K562 (cell line): ENCODE measurements at regions not wholly inside any gene's neighbourhood (a gene's known extent, or its start where the extent isn't known, plus 50 kb on each side); places are given as distances from the start of the nearest gene placed in this dataset.

Source experiments
- ATAC-seq: fragments of 200-7000 bp; cut with Tn5 transposase; 3 replicates; pipeline ENCODE4 v1.9.1; 2020; ENCODE audit warnings: moderate library complexity
- BruUV-seq: library from RNA; stranded (reverse); fragments of 400-500 nt; replicated peaks from 2 replicates; lab custom pipeline; 2021; lab: Mats Ljungman, UMichigan
- CTCF ChIA-PET: fragments of 300-600 bp; formaldehyde crosslinking; extraction: SDS; loops from one replicate; lab custom pipeline; 2021; ENCODE audit warnings: low intra/inter-chr PET ratio; lab: Yijun Ruan, JAX
- POLR2A ChIA-PET: fragments of 300-600, 350-650 bp; sonication (Branson Sonifier 250); formaldehyde crosslinking; extraction: SDS; loops from one replicate; lab custom pipeline; 2021; ENCODE audit warnings: antibody characterized with exemption, inconsistent platforms; lab: Yijun Ruan, JAX
- DNase-seq, 4 experiments: peaks; one replicate each; pipeline versions ENCODE4 v3.0.0 to v3.0.0-alpha.2; 2011 to 2018; ENCODE audit warnings: low spot score in 3 of 4, mixed read lengths in 3 of 4; ENCODE audit errors: extremely low read depth in 1 of 4
- FAIRE-seq: peaks from 2 replicates; lab custom pipeline; 2011; peaks lifted over from hg19 to GRCh38; lab: Jason Lieb, UNC
- H2AFZ ChIP-seq: 2 replicates; pipeline ENCODE4 v1.6.0; 2011; ENCODE audit warnings: low read depth, low read length, control low read depth, inconsistent platforms
- H3K27ac ChIP-seq: fragments of 200-600 bp; 3 replicates; pipeline ENCODE4 v1.8.0; 2011; ENCODE audit warnings: low read depth, mild to moderate bottlenecking, control low read depth, inconsistent platforms, low read length, moderate library complexity, mixed read lengths; ENCODE audit errors: extremely low read depth
- H3K27me3 ChIP-seq, 2 experiments: fragments of 300-600 bp in 1 of 2; 2 replicates in 1 of 2; 3 replicates in 1 of 2; pipeline versions ENCODE4 v1.6.0 to v1.8.0; 2011; ENCODE audit warnings: inconsistent platforms in 2 of 2, low read length in 2 of 2, mild to moderate bottlenecking in 1 of 2, mixed read lengths in 1 of 2, moderate library complexity in 1 of 2; ENCODE audit not compliant: control insufficient read depth in 2 of 2, insufficient read depth in 2 of 2
- H3K36me3 ChIP-seq: fragments of 300-600 bp; 3 replicates; pipeline ENCODE4 v1.8.0; 2011; ENCODE audit warnings: mild to moderate bottlenecking, low read length, inconsistent platforms; ENCODE audit not compliant: control insufficient read depth, insufficient read depth
- H3K4me1 ChIP-seq, 2 experiments: fragments of 200-600 bp in 1 of 2; replicated peaks in 1 of 2; 2 replicates in 1 of 2; 3 replicates in 1 of 2; pipeline versions ENCODE4 v1.5.1 to v1.8.0; 2011; ENCODE audit warnings: inconsistent platforms in 2 of 2, low read length in 2 of 2, mild to moderate bottlenecking in 1 of 2, mixed read lengths in 1 of 2, moderate library complexity in 1 of 2; ENCODE audit not compliant: control insufficient read depth in 2 of 2, insufficient read depth in 2 of 2
- H3K4me2 ChIP-seq: 2 replicates; pipeline ENCODE4 v1.6.1; 2011; ENCODE audit warnings: low read length, control low read depth, inconsistent platforms, mixed read lengths; ENCODE audit not compliant: insufficient read depth
- H3K4me3 ChIP-seq: fragments of 200-600 bp; sonication (generic), shearing (Covaris generic); 2 replicates; pipeline ENCODE4 v1.5.1; 2016; ENCODE audit warnings: control low read depth, inconsistent platforms
- H3K79me2 ChIP-seq: fragments of 200-600 bp; 3 replicates; pipeline ENCODE4 v1.8.0; 2011; ENCODE audit warnings: low read length, inconsistent platforms; ENCODE audit not compliant: control insufficient read depth, insufficient read depth
- H3K9ac ChIP-seq, 2 experiments: 2 replicates each; pipeline versions ENCODE4 v1.6.0 to v1.6.1; 2011; ENCODE audit warnings: low read depth in 2 of 2, low read length in 2 of 2, control low read depth in 1 of 2, inconsistent platforms in 1 of 2, mild to moderate bottlenecking in 1 of 2, mixed read lengths in 1 of 2; ENCODE audit not compliant: insufficient read depth in 1 of 2
- H3K9me1 ChIP-seq: one replicate; pipeline ENCODE4 v1.6.0; 2011; ENCODE audit warnings: inconsistent platforms, mild to moderate bottlenecking, low read length, moderate library complexity; ENCODE audit not compliant: control insufficient read depth, insufficient read depth
- H3K9me3 ChIP-seq: replicated peaks from 2 replicates; pipeline ENCODE4 v1.5.1; 2011; ENCODE audit warnings: low read depth, low read length, inconsistent platforms; ENCODE audit not compliant: control insufficient read depth, insufficient read depth
- H4K20me1 ChIP-seq: replicated peaks from 2 replicates; pipeline ENCODE4 v1.6.1; 2011; ENCODE audit warnings: low read length, inconsistent platforms, mixed read lengths; ENCODE audit not compliant: control insufficient read depth, insufficient read depth
- CEBPB ChIP-seq: fragments of 450-650 bp; IDR thresholded peaks from 2 replicates; pipeline ENCODE4 v1.6.1; 2016; ENCODE audit warnings: missing genetic modification characterization, missing compliant biosample characterization
- ILF3 ChIP-seq: fragments of 450-650 bp; IDR thresholded peaks from 2 replicates; pipeline ENCODE4 v1.6.1; 2018; ENCODE audit warnings: antibody characterized with exemption, mild to moderate bottlenecking, moderate library complexity, borderline replicate concordance
- SFPQ ChIP-seq: fragments of 200-400 bp; formaldehyde crosslinking; IDR thresholded peaks from 2 replicates; pipeline ENCODE4 v1.6.1; 2017; ENCODE audit warnings: mild to moderate bottlenecking, low read depth, low read length, moderate library complexity
- ZNF124 ChIP-seq: sonication (generic); formaldehyde crosslinking; IDR thresholded peaks from 2 replicates; pipeline ENCODE4 v1.8.1; 2022; ENCODE audit warnings: missing genetic modification reagents
- ZNF174 ChIP-seq: fragments of 250-450 bp; sonication (Bioruptor Pico); IDR thresholded peaks from 2 replicates; pipeline ENCODE4 v1.4.0; 2020; ENCODE audit warnings: mild to moderate bottlenecking
- ZNF707 ChIP-seq: fragments of 250-450 bp; sonication (Bioruptor Pico); conservative IDR thresholded peaks from 2 replicates; pipeline ENCODE4 v1.8.0; 2022; ENCODE audit warnings: inconsistent platforms, mild to moderate bottlenecking, moderate library complexity
- WGBS: fragments of 100-300 bp; shearing (Covaris generic); methylation state at CpG from one replicate; pipeline ENCODE4 v1.1.6; 2016; ENCODE audit warnings: low coverage, mixed read lengths; ENCODE audit not compliant: insufficient coverage; ENCODE audit errors: missing lambda C conversion rate; 5-methylcytosine and 5-hydroxymethylcytosine counted together
- in situ Hi-C: fragments of 300-500 bp; cut with MboI; formaldehyde crosslinking; loops from 4 replicates; pipeline ENCODE4 v1.15.0; 2018; ENCODE audit warnings: inconsistent platforms, mixed read lengths
- intact Hi-C: fragments of 100-400 bp; cut with micrococcal nuclease; formaldehyde crosslinking; loops from 2 replicates; pipeline ENCODE4 v1.14.2; 2022
- TF ChIP-seq, protein P1 (sequence below): sonication (generic); formaldehyde crosslinking; IDR thresholded peaks from 2 replicates; pipeline ENCODE4 v1.9.0; 2022; ENCODE audit warnings: mild to moderate bottlenecking, missing genetic modification reagents
- TF ChIP-seq, protein P2 (sequence below), 2 experiments: fragments of 450-650 bp; IDR thresholded peaks; 2 replicates each; pipeline ENCODE4 v1.6.1; 2016; ENCODE audit warnings: mild to moderate bottlenecking in 2 of 2, borderline replicate concordance in 1 of 2, low read depth in 1 of 2, moderate library complexity in 1 of 2
- TF ChIP-seq, protein P3 (sequence below): fragments of 450-650 bp; IDR thresholded peaks from 2 replicates; pipeline ENCODE4 v1.6.1; 2016; ENCODE audit warnings: borderline replicate concordance

GRCh38 chr4:164293203-164293602 is 460.7 kb upstream of the SMIM31 start:
- ChIA-PET CTCF (no interaction called here), POLR2A (no interaction called here)
- Histone ChIP-seq H3K9me1 (no peaks in the 10 kb centered on the region), H3K79me2 (no peaks in the 10 kb centered on the region), H2AFZ (no peak overlapping the region), H3K27me3 (no peaks in the 10 kb centered on the region), H3K4me1 (no peaks in the 10 kb centered on the region), H3K9me3 (no peaks in the 10 kb centered on the region; the same call in 1 of the 2 replicates), H4K20me1 (no peaks in the 10 kb centered on the region), H3K9ac (no peak overlapping the region), H3K27ac (no peak overlapping the region), H3K36me3 (no peaks in the 10 kb centered on the region), H3K4me3 (no peak overlapping the region), H3K4me2 (no peak overlapping the region)
- DNase-seq (no peak), ATAC-seq (no peak), FAIRE-seq (no peak)
- 1% methylated on average over 4 of the region's 4 CpGs for WGBS
- no TSS peak for BruUV-seq
- intact Hi-C loops: no loop called here
- in situ Hi-C loops: no loop called here
- TF ChIP-seq, protein P1, sequence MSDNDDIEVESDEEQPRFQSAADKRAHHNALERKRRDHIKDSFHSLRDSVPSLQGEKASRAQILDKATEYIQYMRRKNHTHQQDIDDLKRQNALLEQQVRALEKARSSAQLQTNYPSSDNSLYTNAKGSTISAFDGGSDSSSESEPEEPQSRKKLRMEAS: no peak
- no peak for TF ChIP-seq CEBPB
- TF ChIP-seq ILF3: no peak
- no peak for TF ChIP-seq SFPQ
- TF ChIP-seq, protein P2, sequence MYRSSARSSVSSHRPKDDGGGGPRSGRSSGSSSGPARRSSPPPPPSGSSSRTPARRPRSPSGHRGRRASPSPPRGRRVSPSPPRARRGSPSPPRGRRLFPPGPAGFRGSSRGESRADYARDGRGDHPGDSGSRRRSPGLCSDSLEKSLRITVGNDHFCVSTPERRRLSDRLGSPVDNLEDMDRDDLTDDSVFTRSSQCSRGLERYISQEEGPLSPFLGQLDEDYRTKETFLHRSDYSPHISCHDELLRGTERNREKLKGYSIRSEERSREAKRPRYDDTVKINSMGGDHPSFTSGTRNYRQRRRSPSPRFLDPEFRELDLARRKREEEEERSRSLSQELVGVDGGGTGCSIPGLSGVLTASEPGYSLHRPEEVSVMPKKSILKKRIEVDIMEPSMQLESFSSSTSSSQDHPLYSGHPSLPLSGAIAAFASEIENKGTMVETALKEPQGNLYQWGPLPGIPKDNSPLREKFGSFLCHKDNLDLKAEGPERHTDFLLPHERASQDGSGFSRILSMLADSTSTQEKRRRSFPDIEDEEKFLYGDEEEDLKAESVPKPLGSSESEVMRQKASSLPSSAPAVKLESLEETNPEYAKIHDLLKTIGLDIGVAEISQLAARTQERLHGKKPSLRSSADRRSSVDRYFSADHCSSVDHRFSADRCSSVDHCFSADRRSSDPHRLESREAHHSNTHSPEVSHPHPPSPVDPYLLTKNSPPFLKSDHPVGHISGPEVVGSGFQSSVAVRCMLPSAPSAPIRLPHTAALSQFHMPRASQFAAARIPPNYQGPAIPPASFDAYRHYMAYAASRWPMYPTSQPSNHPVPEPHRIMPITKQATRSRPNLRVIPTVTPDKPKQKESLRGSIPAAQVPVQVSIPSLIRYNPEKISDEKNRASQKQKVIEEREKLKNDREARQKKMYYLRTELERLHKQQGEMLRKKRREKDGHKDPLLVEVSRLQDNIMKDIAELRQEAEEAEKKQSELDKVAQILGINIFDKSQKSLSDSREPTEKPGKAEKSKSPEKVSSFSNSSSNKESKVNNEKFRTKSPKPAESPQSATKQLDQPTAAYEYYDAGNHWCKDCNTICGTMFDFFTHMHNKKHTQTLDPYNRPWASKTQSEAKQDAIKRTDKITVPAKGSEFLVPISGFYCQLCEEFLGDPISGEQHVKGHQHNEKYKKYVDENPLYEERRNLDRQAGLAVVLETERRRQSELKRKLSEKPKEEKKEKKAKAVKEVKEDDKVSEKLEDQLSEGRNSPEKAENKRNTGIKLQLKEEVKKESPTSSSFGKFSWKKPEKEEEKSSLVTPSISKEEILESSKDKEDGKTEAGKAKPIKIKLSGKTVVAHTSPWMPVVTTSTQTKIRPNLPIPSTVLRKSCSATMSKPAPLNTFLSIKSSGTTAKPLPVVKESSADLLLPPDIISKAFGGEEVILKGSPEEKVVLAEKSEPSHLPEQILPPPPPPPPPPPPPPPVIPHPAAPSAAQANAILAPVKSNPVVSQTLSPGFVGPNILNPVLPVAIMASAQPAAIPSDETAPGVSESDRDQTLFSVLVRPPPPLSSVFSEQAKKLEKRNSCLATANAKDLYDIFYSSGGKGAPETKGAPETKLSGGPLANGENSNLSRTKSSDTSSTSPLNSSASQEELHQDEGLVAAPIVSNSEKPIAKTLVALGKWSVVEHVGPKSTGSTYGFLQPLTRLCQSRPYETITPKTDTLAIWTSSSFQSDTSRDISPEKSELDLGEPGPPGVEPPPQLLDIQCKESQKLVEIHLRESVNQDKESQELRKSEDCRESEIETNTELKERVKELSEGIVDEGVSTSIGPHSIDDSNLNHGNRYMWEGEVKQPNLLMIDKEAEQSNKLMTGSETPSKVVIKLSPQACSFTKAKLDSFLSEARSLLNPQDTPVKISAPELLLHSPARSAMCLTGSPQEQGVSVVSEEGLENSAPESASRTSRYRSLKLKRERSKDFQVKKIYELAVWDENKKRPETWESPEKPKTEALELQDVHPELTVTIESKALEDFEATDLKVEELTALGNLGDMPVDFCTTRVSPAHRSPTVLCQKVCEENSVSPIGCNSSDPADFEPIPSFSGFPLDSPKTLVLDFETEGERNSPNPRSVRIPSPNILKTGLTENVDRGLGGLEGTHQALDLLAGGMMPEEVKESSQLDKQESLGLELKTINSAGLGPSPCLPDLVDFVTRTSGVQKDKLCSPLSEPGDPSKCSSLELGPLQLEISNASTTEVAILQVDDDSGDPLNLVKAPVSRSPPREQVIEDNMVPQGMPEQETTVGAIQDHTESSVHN (IDR thresholded peaks at IDR 0.05; ENCODE audit: borderline replicate concordance in 1 of 2, low read depth in 1 of 2): no peak
- no peak for TF ChIP-seq ZNF707 (CRISPR knock-in tag)
- TF ChIP-seq ZNF124 (CRISPR knock-in tag): no peak
- TF ChIP-seq ZNF174 (CRISPR knock-in tag): no peak
- TF ChIP-seq, protein P3, sequence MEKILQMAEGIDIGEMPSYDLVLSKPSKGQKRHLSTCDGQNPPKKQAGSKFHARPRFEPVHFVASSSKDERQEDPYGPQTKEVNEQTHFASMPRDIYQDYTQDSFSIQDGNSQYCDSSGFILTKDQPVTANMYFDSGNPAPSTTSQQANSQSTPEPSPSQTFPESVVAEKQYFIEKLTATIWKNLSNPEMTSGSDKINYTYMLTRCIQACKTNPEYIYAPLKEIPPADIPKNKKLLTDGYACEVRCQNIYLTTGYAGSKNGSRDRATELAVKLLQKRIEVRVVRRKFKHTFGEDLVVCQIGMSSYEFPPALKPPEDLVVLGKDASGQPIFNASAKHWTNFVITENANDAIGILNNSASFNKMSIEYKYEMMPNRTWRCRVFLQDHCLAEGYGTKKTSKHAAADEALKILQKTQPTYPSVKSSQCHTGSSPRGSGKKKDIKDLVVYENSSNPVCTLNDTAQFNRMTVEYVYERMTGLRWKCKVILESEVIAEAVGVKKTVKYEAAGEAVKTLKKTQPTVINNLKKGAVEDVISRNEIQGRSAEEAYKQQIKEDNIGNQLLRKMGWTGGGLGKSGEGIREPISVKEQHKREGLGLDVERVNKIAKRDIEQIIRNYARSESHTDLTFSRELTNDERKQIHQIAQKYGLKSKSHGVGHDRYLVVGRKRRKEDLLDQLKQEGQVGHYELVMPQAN: no peak
